ENCODE measurements at regions not wholly inside any gene's neighbourhood (a gene's known extent, or its start where the extent isn't known, plus 50 kb on each side); places are given as distances from the start of the nearest gene placed in this dataset.
A peak's percentile ranks its signal among the peaks of the same experiment; 100 is the strongest.
"Not testable (repeated sequence)": the region's sequence is repeated elsewhere in the genome, so short reads cannot be mapped to it uniquely, and the experiment has no call there.

GRCh38 chr3:146382386-146382785 lies 87.0 kb downstream of the PLSCR2 start:
- DNase-seq (ENCODE audit: insufficient read length, low spot score): no peak
- peak; percentile 13 for TF ChIP-seq CTCF (IDR thresholded peaks at IDR 0.05; ENCODE audit: insufficient read depth, missing control alignments)
- no peak for FAIRE-seq

GRCh38 chr3:146380046-146380445 lies 89.3 kb downstream of the PLSCR2 start:
- DNase-seq (ENCODE audit: insufficient read length, low spot score) (no peak), FAIRE-seq (no peak)
- TF ChIP-seq CTCF (IDR thresholded peaks at IDR 0.05; ENCODE audit: insufficient read depth, missing control alignments): no peak

- FAIRE-seq: no peak
These were observed 94.1 kb downstream of the PLSCR2 start for GRCh38 chr3:146375219-146375618.

GRCh38 chr3:146374146-146374545 lies 95.2 kb downstream of the PLSCR2 start:
- FAIRE-seq: no peak
- DNase-seq (ENCODE audit: insufficient read length, low spot score): no peak
- no peak for TF ChIP-seq CTCF (IDR thresholded peaks at IDR 0.05; ENCODE audit: insufficient read depth, missing control alignments)

More at GRCh38 chr3:146375219-146375618, 94.1 kb downstream of the PLSCR2 start:
- no peak for DNase-seq (ENCODE audit: insufficient read length, low spot score)
- no peak for TF ChIP-seq CTCF (IDR thresholded peaks at IDR 0.05; ENCODE audit: insufficient read depth, missing control alignments)

- no peak for DNase-seq (ENCODE audit: insufficient read length, low spot score)
- FAIRE-seq: no peak
- no peak for TF ChIP-seq CTCF (IDR thresholded peaks at IDR 0.05; ENCODE audit: insufficient read depth, missing control alignments)
These were observed 97.5 kb downstream of the PLSCR2 start for GRCh38 chr3:146371902-146372301.

- FAIRE-seq (no peak), DNase-seq (ENCODE audit: insufficient read length, low spot score) (no peak)
- TF ChIP-seq CTCF (IDR thresholded peaks at IDR 0.05; ENCODE audit: insufficient read depth, missing control alignments): no peak
These were observed 100.4 kb downstream of the PLSCR2 start for GRCh38 chr3:146368882-146369523.

- no peak for TF ChIP-seq CTCF (IDR thresholded peaks at IDR 0.05; ENCODE audit: insufficient read depth, missing control alignments)
- FAIRE-seq (no peak), DNase-seq (ENCODE audit: insufficient read length, low spot score) (no peak)
These were observed 108.9 kb upstream of the PLSCR4 start for GRCh38 chr3:146359841-146360240.

- not testable (repeated sequence) for FAIRE-seq; DNase-seq (ENCODE audit: insufficient read length, low spot score)
These were observed 103.5 kb upstream of the PLSCR4 start for GRCh38 chr3:146354421-146354820.
